Sigmoid colon (tissue), 6 donors: ENCODE measurements at regions not wholly inside any gene's neighbourhood (a gene's known extent, or its start where the extent isn't known, plus 50 kb on each side); places are given as distances from the start of the nearest gene placed in this dataset.

Experiments used
- DNase-seq: peaks from one replicate; pipeline ENCODE4 v3.0.0-alpha.2; 2019
- H3K27ac ChIP-seq, 4 donors: fragments of 200-600 bp; sonication (generic); one replicate each; pipeline ENCODE4 v1.5.1; 2016 to 2019; ENCODE audit warnings: mild to moderate bottlenecking in 1 of 4
- H3K27me3 ChIP-seq, 3 donors: fragments of 200-600 bp; sonication (generic); one replicate each; pipeline ENCODE4 v1.5.1; 2019; ENCODE audit warnings: mild to moderate bottlenecking in 1 of 3
- H3K36me3 ChIP-seq, 4 donors: fragments of 200-600 bp; sonication (generic); one replicate each; pipeline ENCODE4 v1.5.1; 2016 to 2019
- H3K4me1 ChIP-seq, 4 donors: fragments of 200-600 bp; sonication (generic); one replicate each; pipeline ENCODE4 v1.5.1; 2017 to 2019
- H3K4me3 ChIP-seq, 4 donors: fragments of 200-600 bp; sonication (generic); one replicate each; pipeline ENCODE4 v1.5.1; 2017 to 2019; ENCODE audit warnings: mild to moderate bottlenecking in 2 of 4, moderate library complexity in 1 of 4
- H3K9me3 ChIP-seq, 4 donors: fragments of 200-600 bp in 3 of 4; sonication (generic) in 3 of 4; one replicate each; pipeline versions ENCODE4 v1.5.1 to v1.6.1; 2013 to 2019
- EP300 ChIP-seq, 4 donors: sonication (generic); formaldehyde crosslinking; IDR thresholded peaks; one replicate each; pipeline ENCODE4 v1.6.1; 2017; ENCODE audit warnings: antibody characterized with exemption in 4 of 4
- POLR2A ChIP-seq, 2 donors: fragments of 450-650 bp; IDR thresholded peaks; one replicate each; pipeline ENCODE4 v1.6.1; 2016; ENCODE audit warnings: antibody characterized with exemption in 2 of 2, mild to moderate bottlenecking in 2 of 2, moderate library complexity in 2 of 2
- POLR2AphosphoS5 ChIP-seq, 4 donors: sonication (generic); formaldehyde crosslinking; IDR thresholded peaks; one replicate each; pipeline ENCODE4 v1.6.1; 2017; ENCODE audit warnings: antibody characterized with exemption in 4 of 4
- whole genome bisulfite sequencing, 2 donors: extraction: QIAGEN DNeasy Blood & Tissue Kit; methylation state at CpG; one replicate each; pipeline ENCODE4 v1.1.7; 2013; 5-methylcytosine and 5-hydroxymethylcytosine counted together
- intact Hi-C: fragments of 100-400 bp; cut with DNase I; formaldehyde crosslinking; loops from one replicate; pipeline ENCODE4 v1.15.1; 2023
- TF ChIP-seq, protein P1 (sequence below), 4 experiments: fragments of 450-650 bp in 3 of 4; fragments of 200-600 bp in 1 of 4; IDR thresholded peaks; one replicate each; pipeline ENCODE4 v1.5.1; 2016 to 2019; ENCODE audit warnings: antibody characterized with exemption in 4 of 4, mild to moderate bottlenecking in 3 of 4, moderate library complexity in 2 of 4
- donor health status: healthy with polysubstance abuse.
- donor health status: healthy.

- WGBS, 2 donors = 77 to 78% methylated on average over 6 of the region's 6 CpGs
- DNase-seq = no peak
- Histone ChIP-seq H3K36me3 (no peaks in the 10 kb centered on the region), H3K4me3 (no peak overlapping the region), H3K27me3 (no peaks in the 10 kb centered on the region), H3K4me1 (no peaks in the 10 kb centered on the region), H3K9me3 (no peaks in the 10 kb centered on the region), H3K27ac (no peak overlapping the region)
- intact Hi-C loops = no loop called here
- no peak for TF ChIP-seq POLR2A (IDR thresholded peaks at IDR 0.05)
- TF ChIP-seq POLR2AphosphoS5 (IDR thresholded peaks at IDR 0.05) = no peak
- no peak for TF ChIP-seq EP300 (IDR thresholded peaks at IDR 0.05)
- TF ChIP-seq, protein P1, sequence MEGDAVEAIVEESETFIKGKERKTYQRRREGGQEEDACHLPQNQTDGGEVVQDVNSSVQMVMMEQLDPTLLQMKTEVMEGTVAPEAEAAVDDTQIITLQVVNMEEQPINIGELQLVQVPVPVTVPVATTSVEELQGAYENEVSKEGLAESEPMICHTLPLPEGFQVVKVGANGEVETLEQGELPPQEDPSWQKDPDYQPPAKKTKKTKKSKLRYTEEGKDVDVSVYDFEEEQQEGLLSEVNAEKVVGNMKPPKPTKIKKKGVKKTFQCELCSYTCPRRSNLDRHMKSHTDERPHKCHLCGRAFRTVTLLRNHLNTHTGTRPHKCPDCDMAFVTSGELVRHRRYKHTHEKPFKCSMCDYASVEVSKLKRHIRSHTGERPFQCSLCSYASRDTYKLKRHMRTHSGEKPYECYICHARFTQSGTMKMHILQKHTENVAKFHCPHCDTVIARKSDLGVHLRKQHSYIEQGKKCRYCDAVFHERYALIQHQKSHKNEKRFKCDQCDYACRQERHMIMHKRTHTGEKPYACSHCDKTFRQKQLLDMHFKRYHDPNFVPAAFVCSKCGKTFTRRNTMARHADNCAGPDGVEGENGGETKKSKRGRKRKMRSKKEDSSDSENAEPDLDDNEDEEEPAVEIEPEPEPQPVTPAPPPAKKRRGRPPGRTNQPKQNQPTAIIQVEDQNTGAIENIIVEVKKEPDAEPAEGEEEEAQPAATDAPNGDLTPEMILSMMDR (IDR thresholded peaks at IDR 0.05) = no peak
Observed at GRCh38 chr2:13550285-13551231, 833.8 kb downstream of the TRIB2 start.

GRCh38 chr2:13558368-13558767, 841.6 kb downstream of the TRIB2 start:
- H3K9me3 ChIP-seq = peaks cover 0 to 4% (median 0%) of the 10 kb centered on the region in 4 donors
- H3K27ac ChIP-seq = no peak overlapping the region
- intact Hi-C loops = no loop called here
- no peaks in the 10 kb centered on the region for H3K27me3 ChIP-seq
- H3K4me1 ChIP-seq = no peaks in the 10 kb centered on the region
- WGBS, 2 donors = 22 to 62% methylated on average over 3 of the region's 3 CpGs
- DNase-seq = no peak
- no peak overlapping the region for H3K4me3 ChIP-seq
- TF ChIP-seq EP300 (IDR thresholded peaks at IDR 0.05) = no peak
- no peak for TF ChIP-seq POLR2AphosphoS5 (IDR thresholded peaks at IDR 0.05)
- no peak for TF ChIP-seq POLR2A (IDR thresholded peaks at IDR 0.05)
- TF ChIP-seq, protein P1 (IDR thresholded peaks at IDR 0.05) = no peak
- H3K36me3 ChIP-seq = no peaks in the 10 kb centered on the region

GRCh38 chr2:13560322-13560721, 843.6 kb downstream of the TRIB2 start:
- intact Hi-C loops = no loop called here
- Histone ChIP-seq H3K36me3 (no peaks in the 10 kb centered on the region), H3K4me3 (no peak overlapping the region), H3K9me3 (peaks cover 0 to 4% (median 0%) of the 10 kb centered on the region in 4 donors), H3K4me1 (no peaks in the 10 kb centered on the region), H3K27ac (no peak overlapping the region), H3K27me3 (no peaks in the 10 kb centered on the region)
- TF ChIP-seq, protein P1 (IDR thresholded peaks at IDR 0.05) = no peak
- TF ChIP-seq POLR2A (IDR thresholded peaks at IDR 0.05) = no peak
- no peak for TF ChIP-seq POLR2AphosphoS5 (IDR thresholded peaks at IDR 0.05)
- no peak for DNase-seq

DNA sequence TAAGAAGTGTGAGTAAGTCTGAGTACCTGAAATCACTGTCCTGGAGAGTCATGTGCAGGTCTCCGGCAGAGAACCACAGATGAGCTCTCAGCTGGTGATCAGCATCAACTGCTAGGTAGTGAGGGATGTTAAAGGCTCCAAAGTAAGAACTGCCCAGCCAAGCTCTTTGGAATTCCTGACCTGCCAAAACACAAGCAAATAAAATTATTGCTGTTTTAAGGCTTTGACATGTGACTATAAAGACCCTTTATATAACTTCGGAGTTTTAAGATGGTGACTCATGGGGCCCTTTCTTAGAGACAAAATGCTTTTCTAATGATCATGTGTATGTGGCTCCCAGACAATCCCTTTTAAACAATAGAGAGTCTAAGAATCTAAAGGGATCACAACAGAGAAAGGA, 855.7 kb downstream of the TRIB2 start:
- no peak for DNase-seq
- Histone ChIP-seq H3K27me3 (no peaks in the 10 kb centered on the region), H3K4me3 (no peak overlapping the region), H3K4me1 (no peaks in the 10 kb centered on the region), H3K27ac (no peak overlapping the region), H3K9me3 (no peaks in the 10 kb centered on the region), H3K36me3 (no peaks in the 10 kb centered on the region)
- intact Hi-C loops = no loop called here
- WGBS, 2 donors = 85 to 87% methylated on average over 2 of the region's 2 CpGs
- TF ChIP-seq POLR2AphosphoS5 (IDR thresholded peaks at IDR 0.05) (no peak), EP300 (IDR thresholded peaks at IDR 0.05) (no peak), POLR2A (IDR thresholded peaks at IDR 0.05) (no peak)
- TF ChIP-seq, protein P1 (IDR thresholded peaks at IDR 0.05) = no peak
